Immature natural killer cell (primary cell): ENCODE measurements at regions not wholly inside any gene's neighbourhood (a gene's known extent, or its start where the extent isn't known, plus 50 kb on each side); places are given as distances from the start of the nearest gene placed in this dataset.
"Not testable (repeated sequence)": the region's sequence is repeated elsewhere in the genome, so short reads cannot be mapped to it uniquely, and the experiment has no call there.

Source experiments
- DNase-seq, 3 donors: peaks; one replicate each; pipeline ENCODE4 v3.0.0; 2022; ENCODE audit warnings: mixed read lengths in 1 of 3
- H3K27ac Mint-ChIP-seq, 6 donors: one replicate each; pipeline ENCODE4 v1.8.0; 2020; ENCODE audit warnings: mixed read lengths in 6 of 6, mild to moderate bottlenecking in 5 of 6, inconsistent platforms in 4 of 6, moderate library complexity in 3 of 6
- H3K27me3 Mint-ChIP-seq, 3 donors: one replicate each; pipeline ENCODE4 v1.8.0; 2020 to 2021; ENCODE audit warnings: low read depth in 3 of 3, mild to moderate bottlenecking in 3 of 3, mixed read lengths in 3 of 3, moderate library complexity in 3 of 3, inconsistent platforms in 1 of 3
- H3K36me3 Mint-ChIP-seq, 3 donors: one replicate each; pipeline ENCODE4 v1.8.0; 2020; ENCODE audit warnings: mixed read lengths in 3 of 3, inconsistent platforms in 2 of 3, mild to moderate bottlenecking in 2 of 3
- H3K4me1 Mint-ChIP-seq, 2 donors: one replicate each; pipeline ENCODE4 v1.8.0; 2020; ENCODE audit warnings: inconsistent platforms in 2 of 2, mild to moderate bottlenecking in 2 of 2, mixed read lengths in 2 of 2, moderate library complexity in 1 of 2
- H3K4me3 Mint-ChIP-seq, 5 donors: one replicate each; pipeline ENCODE4 v1.8.0; 2020; ENCODE audit warnings: mild to moderate bottlenecking in 5 of 5, mixed read lengths in 5 of 5, inconsistent platforms in 3 of 5, moderate library complexity in 3 of 5
- H3K9me3 Mint-ChIP-seq, 6 donors: one replicate each; pipeline ENCODE4 v1.8.0; 2020; ENCODE audit warnings: mild to moderate bottlenecking in 6 of 6, mixed read lengths in 6 of 6, inconsistent platforms in 4 of 6, moderate library complexity in 3 of 6

DNA sequence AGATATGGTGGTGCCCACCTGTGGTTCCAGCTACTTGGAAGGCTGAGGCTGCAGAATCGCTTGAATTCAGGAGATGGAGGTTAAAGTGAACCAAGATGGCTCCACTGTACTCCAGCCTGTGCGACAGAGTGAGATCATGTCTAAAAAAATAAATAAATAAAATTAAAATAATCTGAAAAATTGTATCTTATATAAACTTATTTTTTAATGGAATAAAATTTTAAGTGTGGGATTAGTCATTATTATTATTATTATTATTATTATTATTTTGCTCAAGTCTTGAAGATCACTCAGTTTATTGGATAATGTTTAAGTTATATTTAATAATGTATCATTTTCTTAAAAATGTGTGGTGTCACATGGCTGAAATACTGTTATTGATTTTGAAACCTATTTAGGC is 688.0 kb upstream of the COX7C start:
- H3K4me1 Mint-ChIP-seq = no peaks in the 10 kb centered on the region
- no peak overlapping the region for H3K27ac Mint-ChIP-seq
- H3K27me3 Mint-ChIP-seq = no peaks in the 10 kb centered on the region
- H3K9me3 Mint-ChIP-seq = peaks cover 5 to 27% (median 19%) of the 10 kb centered on the region in 6 donors
- no peak for DNase-seq
- no peak overlapping the region for H3K4me3 Mint-ChIP-seq
- H3K36me3 Mint-ChIP-seq = no peaks in the 10 kb centered on the region

DNA sequence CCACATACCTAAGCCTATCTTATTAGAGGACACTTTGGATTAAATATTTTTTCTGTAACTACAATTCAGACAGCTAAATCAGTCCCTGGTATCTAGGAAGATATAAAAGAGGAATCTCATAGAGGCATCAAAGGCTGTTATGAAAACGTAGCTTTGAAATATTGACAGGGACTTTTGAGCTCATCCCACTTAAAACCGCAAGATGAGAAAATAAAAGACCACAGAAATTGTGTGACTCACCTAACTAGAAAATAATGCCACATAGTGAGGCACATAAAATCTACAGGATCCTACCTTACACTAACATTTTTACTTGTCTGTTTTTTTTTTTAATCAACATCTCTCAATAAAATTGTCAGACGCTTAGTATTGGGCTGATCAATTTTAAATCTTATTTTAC is 686.5 kb upstream of the COX7C start:
- H3K9me3 Mint-ChIP-seq = peaks cover 5 to 25% (median 13%) of the 10 kb centered on the region in 6 donors
- DNase-seq = no peak
- H3K27me3 Mint-ChIP-seq = no peaks in the 10 kb centered on the region
- H3K36me3 Mint-ChIP-seq = no peaks in the 10 kb centered on the region
- no peak overlapping the region for H3K27ac Mint-ChIP-seq
- no peak overlapping the region for H3K4me3 Mint-ChIP-seq
- H3K4me1 Mint-ChIP-seq = no peaks in the 10 kb centered on the region

GRCh38 chr5:85938201-85938600 is 679.5 kb upstream of the COX7C start:
- no peak overlapping the region for H3K27ac Mint-ChIP-seq
- no peaks in the 10 kb centered on the region for H3K4me1 Mint-ChIP-seq
- no peaks in the 10 kb centered on the region for H3K27me3 Mint-ChIP-seq
- no peak for DNase-seq
- peaks cover 3 to 32% (median 17%) of the 10 kb centered on the region in 6 donors for H3K9me3 Mint-ChIP-seq
- no peaks in the 10 kb centered on the region for H3K36me3 Mint-ChIP-seq
- no peak overlapping the region for H3K4me3 Mint-ChIP-seq

DNA sequence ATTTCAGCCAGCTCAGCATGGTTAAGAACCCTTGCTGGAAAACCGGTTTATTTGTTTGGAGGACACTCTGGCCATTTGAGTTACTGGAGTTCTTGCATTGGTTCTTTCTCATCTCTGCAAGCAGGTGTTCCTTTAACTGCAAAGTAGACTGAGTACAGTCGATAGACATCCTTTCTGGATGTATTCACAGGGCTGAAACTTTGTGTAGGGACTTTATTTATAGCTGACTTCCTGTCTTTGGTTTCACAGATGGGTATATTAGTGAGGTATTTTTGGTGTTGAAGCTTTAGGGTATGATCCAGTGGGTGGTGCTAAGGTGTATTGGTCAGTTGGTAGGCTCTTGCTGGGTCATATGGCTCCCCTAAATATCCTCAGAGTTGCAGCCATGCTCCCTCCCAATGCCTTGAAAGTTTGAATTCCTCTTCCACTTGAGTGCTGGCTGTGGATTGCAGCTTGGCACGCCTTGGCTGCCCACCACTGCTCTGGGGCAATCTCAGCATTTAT is 666.0 kb upstream of the COX7C start:
- Mint-ChIP-seq H3K4me3 (no peak overlapping the region), H3K4me1 (no peaks in the 10 kb centered on the region), H3K27ac (no peak overlapping the region), H3K9me3 (peaks cover 0 to 14% (median 9%) of the 10 kb centered on the region in 6 donors), H3K36me3 (no peaks in the 10 kb centered on the region), H3K27me3 (peaks cover 0 to 5% (median 2%) of the 10 kb centered on the region in 3 donors)
- no peak for DNase-seq

GRCh38 chr5:85952680-85953079 is 665.1 kb upstream of the COX7C start:
- Mint-ChIP-seq H3K36me3 (no peaks in the 10 kb centered on the region), H3K9me3 (peaks cover under 1 to 19% (median 9%) of the 10 kb centered on the region in 6 donors), H3K27me3 (peaks cover 0 to 5% (median 2%) of the 10 kb centered on the region in 3 donors), H3K27ac (no peak overlapping the region), H3K4me3 (no peak overlapping the region), H3K4me1 (no peaks in the 10 kb centered on the region)
- no peak for DNase-seq

GRCh38 chr5:85967681-85968080 is 650.1 kb upstream of the COX7C start:
- no peaks in the 10 kb centered on the region for H3K36me3 Mint-ChIP-seq
- no peak overlapping the region for H3K27ac Mint-ChIP-seq
- peaks cover 6 to 28% (median 19%) of the 10 kb centered on the region in 6 donors for H3K9me3 Mint-ChIP-seq
- no peak for DNase-seq
- no peak overlapping the region for H3K4me3 Mint-ChIP-seq
- no peaks in the 10 kb centered on the region for H3K27me3 Mint-ChIP-seq
- no peaks in the 10 kb centered on the region for H3K4me1 Mint-ChIP-seq

- Mint-ChIP-seq H3K9me3 (peaks cover 3 to 34% (median 11%) of the 10 kb centered on the region in 6 donors), H3K27ac (no peak overlapping the region), H3K4me1 (no peaks in the 10 kb centered on the region), H3K36me3 (no peaks in the 10 kb centered on the region), H3K4me3 (no peak overlapping the region), H3K27me3 (no peaks in the 10 kb centered on the region)
- DNase-seq = no peak
These were observed 645.2 kb upstream of the COX7C start for GRCh38 chr5:85972539-85972938.

GRCh38 chr5:85985167-85985566 is 632.6 kb upstream of the COX7C start:
- no peak overlapping the region for H3K4me3 Mint-ChIP-seq
- H3K36me3 Mint-ChIP-seq = no peaks in the 10 kb centered on the region
- no peaks in the 10 kb centered on the region for H3K27me3 Mint-ChIP-seq
- H3K27ac Mint-ChIP-seq = no peak overlapping the region
- no peaks in the 10 kb centered on the region for H3K4me1 Mint-ChIP-seq
- no peak for DNase-seq
- H3K9me3 Mint-ChIP-seq = peaks cover 5 to 39% (median 15%) of the 10 kb centered on the region in 6 donors

DNA sequence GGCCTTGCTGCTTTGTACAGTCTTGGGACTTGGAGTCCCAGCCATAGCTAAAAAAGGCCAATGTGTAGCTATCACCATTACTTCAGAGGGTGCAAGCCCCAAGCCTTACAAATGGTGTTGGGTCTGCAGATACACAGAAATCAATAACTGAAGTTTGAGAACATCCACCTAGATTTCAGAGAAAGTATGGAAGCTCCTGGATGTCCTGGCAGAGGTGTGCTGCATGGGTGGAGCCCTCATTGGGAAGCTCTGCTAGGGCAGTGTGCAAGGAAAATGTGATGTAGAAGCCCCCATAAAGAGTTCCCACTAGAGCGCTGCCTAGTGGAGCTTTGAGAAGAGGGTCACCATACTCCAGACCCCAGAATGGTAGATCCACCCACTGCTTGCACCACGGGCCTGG is 626.7 kb upstream of the COX7C start:
- DNase-seq = no peak
- Mint-ChIP-seq H3K27ac (no peak overlapping the region), H3K36me3 (no peaks in the 10 kb centered on the region), H3K4me1 (no peaks in the 10 kb centered on the region), H3K27me3 (no peaks in the 10 kb centered on the region), H3K9me3 (peaks cover 7 to 43% (median 23%) of the 10 kb centered on the region in 6 donors), H3K4me3 (no peak overlapping the region)

- H3K27ac Mint-ChIP-seq, H3K4me1 Mint-ChIP-seq, DNase-seq, H3K27me3 Mint-ChIP-seq, H3K4me3 Mint-ChIP-seq, H3K36me3 Mint-ChIP-seq: not testable (repeated sequence)
- H3K9me3 Mint-ChIP-seq = peaks cover 5 to 44% (median 30%) of the 10 kb centered on the region in 6 donors
These were observed 623.1 kb upstream of the COX7C start for GRCh38 chr5:85994653-85995052.

DNA sequence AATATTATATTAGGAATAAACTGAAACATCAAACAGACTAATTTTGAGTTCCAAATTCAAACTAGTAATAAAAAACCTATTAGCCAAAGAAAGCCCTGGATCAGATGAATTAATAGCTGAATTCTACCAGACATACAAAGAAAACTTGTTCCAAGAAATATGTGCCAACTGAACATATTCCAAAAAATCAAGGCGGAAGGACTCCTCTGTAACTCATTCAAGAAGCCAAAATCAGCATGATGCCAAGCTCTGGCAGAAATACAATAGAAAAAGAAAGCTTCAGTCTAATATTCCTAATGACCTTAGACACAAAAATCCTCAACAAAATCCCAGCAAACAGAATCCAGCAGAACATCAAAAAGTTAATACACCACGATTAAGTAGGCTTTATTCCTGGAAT is 619.1 kb upstream of the COX7C start:
- no peak overlapping the region for H3K4me3 Mint-ChIP-seq
- H3K9me3 Mint-ChIP-seq = peaks cover 4 to 38% (median 21%) of the 10 kb centered on the region in 6 donors
- H3K36me3 Mint-ChIP-seq = no peaks in the 10 kb centered on the region
- no peak for DNase-seq
- H3K27ac Mint-ChIP-seq = no peak overlapping the region
- H3K27me3 Mint-ChIP-seq = peaks cover 0 to 3% (median 0%) of the 10 kb centered on the region in 3 donors
- H3K4me1 Mint-ChIP-seq = no peaks in the 10 kb centered on the region

DNA sequence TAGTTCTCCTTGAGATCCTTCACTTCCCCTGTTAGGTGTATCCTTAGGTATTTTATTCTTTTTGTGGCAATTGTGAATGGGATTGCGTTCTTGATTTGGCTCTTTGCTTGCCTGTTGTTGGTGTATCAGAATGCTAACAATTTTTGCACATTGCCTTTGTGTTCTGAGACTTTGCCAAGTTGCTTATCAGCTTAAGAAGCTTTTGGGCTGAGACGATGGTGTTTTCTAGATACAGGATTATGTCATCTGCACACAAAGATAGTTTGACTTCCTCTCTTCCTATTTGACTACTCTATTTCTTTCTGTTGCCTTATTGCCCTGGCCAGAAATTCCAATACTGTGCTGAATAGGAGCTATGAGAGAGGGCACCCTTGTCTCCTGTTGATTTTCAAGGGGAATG is 609.4 kb upstream of the COX7C start:
- H3K36me3 Mint-ChIP-seq = peaks cover 0 to 8% (median 0%) of the 10 kb centered on the region in 3 donors
- H3K9me3 Mint-ChIP-seq = peaks cover 8 to 44% (median 30%) of the 10 kb centered on the region in 6 donors
- H3K27ac Mint-ChIP-seq = no peak overlapping the region
- H3K4me1 Mint-ChIP-seq = no peaks in the 10 kb centered on the region
- no peak overlapping the region for H3K4me3 Mint-ChIP-seq
- no peak for DNase-seq
- H3K27me3 Mint-ChIP-seq = peaks cover 0 to 1% (median 0%) of the 10 kb centered on the region in 3 donors

GRCh38 chr5:86008704-86009103 is 609.0 kb upstream of the COX7C start:
- Mint-ChIP-seq H3K4me3 (no peak overlapping the region), H3K27me3 (peaks cover 0 to 1% (median 0%) of the 10 kb centered on the region in 3 donors), H3K4me1 (no peaks in the 10 kb centered on the region), H3K9me3 (peaks cover 8 to 44% (median 29%) of the 10 kb centered on the region in 6 donors), H3K27ac (no peak overlapping the region), H3K36me3 (peaks cover 0 to 8% (median 0%) of the 10 kb centered on the region in 3 donors)
- DNase-seq = no peak

GRCh38 chr5:86011937-86012336 is 605.8 kb upstream of the COX7C start:
- no peaks in the 10 kb centered on the region for H3K4me1 Mint-ChIP-seq
- DNase-seq = no peak
- H3K4me3 Mint-ChIP-seq = no peak overlapping the region
- peaks cover 14 to 58% (median 33%) of the 10 kb centered on the region in 6 donors for H3K9me3 Mint-ChIP-seq
- H3K36me3 Mint-ChIP-seq = peaks cover 0 to 8% (median 0%) of the 10 kb centered on the region in 3 donors
- no peak overlapping the region for H3K27ac Mint-ChIP-seq
- H3K27me3 Mint-ChIP-seq = peaks cover 0 to 4% (median 0%) of the 10 kb centered on the region in 3 donors

- Mint-ChIP-seq H3K4me1 (no peaks in the 10 kb centered on the region), H3K36me3 (no peaks in the 10 kb centered on the region), H3K27ac (no peak overlapping the region), H3K4me3 (no peak overlapping the region), H3K9me3 (peaks cover 2 to 42% (median 14%) of the 10 kb centered on the region in 6 donors), H3K27me3 (no peaks in the 10 kb centered on the region)
- no peak for DNase-seq
These were observed 588.4 kb upstream of the COX7C start for GRCh38 chr5:86029308-86029707.
